HG03571 (cell line): ENCODE measurements at regions not wholly inside any gene's neighbourhood (a gene's known extent, or its start where the extent isn't known, plus 50 kb on each side); places are given as distances from the start of the nearest gene placed in this dataset.

Experiments used
- ATAC-seq: cut with Tn5 transposase; IDR thresholded peaks from one replicate; pipeline ENCODE4 v1.9.1; 2021; ENCODE audit not compliant: unreplicated experiment

GRCh38 chr5:19370655-19371386, 617.2 kb downstream of the CDH18 start:
- no peak for ATAC-seq

GRCh38 chr5:19388391-19388790, 599.6 kb downstream of the CDH18 start:
- no peak for ATAC-seq

- no peak for ATAC-seq
These were observed 587.0 kb downstream of the CDH18 start for GRCh38 chr5:19401032-19401431.

GRCh38 chr5:19406576-19407365, 581.2 kb downstream of the CDH18 start:
- ATAC-seq = no peak

GRCh38 chr5:19408149-19408548, 579.9 kb downstream of the CDH18 start:
- ATAC-seq = no peak

- ATAC-seq = no peak
These were observed 576.1 kb downstream of the CDH18 start for GRCh38 chr5:19411936-19412335.
